IPS-15b (cell line): ENCODE measurements at regions not wholly inside any gene's neighbourhood (a gene's known extent, or its start where the extent isn't known, plus 50 kb on each side); places are given as distances from the start of the nearest gene placed in this dataset.

Experiments used
- H3K27me3 ChIP-seq: one replicate; pipeline ENCODE4 v1.6.1; 2013; ENCODE audit warnings: low read length; ENCODE audit not compliant: control insufficient read depth, insufficient read depth
- H3K36me3 ChIP-seq: one replicate; pipeline ENCODE4 v1.6.1; 2013; ENCODE audit warnings: low read length; ENCODE audit not compliant: control insufficient read depth, insufficient read depth
- H3K4me1 ChIP-seq: one replicate; pipeline ENCODE4 v1.6.1; 2013; ENCODE audit warnings: mild to moderate bottlenecking, low read length; ENCODE audit not compliant: control insufficient read depth, insufficient read depth
- H3K4me3 ChIP-seq: one replicate; pipeline ENCODE4 v1.5.1; 2013; ENCODE audit warnings: low read depth, low read length
- H3K9ac ChIP-seq: one replicate; pipeline ENCODE4 v1.6.1; 2013; ENCODE audit warnings: low read depth, mild to moderate bottlenecking, low read length
- H3K9me3 ChIP-seq: one replicate; pipeline ENCODE4 v1.6.1; 2013; ENCODE audit warnings: mild to moderate bottlenecking, low read length; ENCODE audit not compliant: control insufficient read depth, insufficient read depth

GRCh38 chr17:13127921-13128602, 110.2 kb upstream of the ELAC2 start:
- Histone ChIP-seq H3K4me3 (no peak overlapping the region), H3K9me3 (no peaks in the 10 kb centered on the region), H3K27me3 (no peaks in the 10 kb centered on the region), H3K9ac (no peak overlapping the region), H3K36me3 (no peaks in the 10 kb centered on the region), H3K4me1 (no peaks in the 10 kb centered on the region)

- no peaks in the 10 kb centered on the region for H3K36me3 ChIP-seq
- no peak overlapping the region for H3K9ac ChIP-seq
- H3K27me3 ChIP-seq, result no peaks in the 10 kb centered on the region
- H3K9me3 ChIP-seq, result no peaks in the 10 kb centered on the region
- no peak overlapping the region for H3K4me3 ChIP-seq
- H3K4me1 ChIP-seq, result no peaks in the 10 kb centered on the region
These were observed 103.0 kb upstream of the ELAC2 start for GRCh38 chr17:13120864-13121263.

DNA sequence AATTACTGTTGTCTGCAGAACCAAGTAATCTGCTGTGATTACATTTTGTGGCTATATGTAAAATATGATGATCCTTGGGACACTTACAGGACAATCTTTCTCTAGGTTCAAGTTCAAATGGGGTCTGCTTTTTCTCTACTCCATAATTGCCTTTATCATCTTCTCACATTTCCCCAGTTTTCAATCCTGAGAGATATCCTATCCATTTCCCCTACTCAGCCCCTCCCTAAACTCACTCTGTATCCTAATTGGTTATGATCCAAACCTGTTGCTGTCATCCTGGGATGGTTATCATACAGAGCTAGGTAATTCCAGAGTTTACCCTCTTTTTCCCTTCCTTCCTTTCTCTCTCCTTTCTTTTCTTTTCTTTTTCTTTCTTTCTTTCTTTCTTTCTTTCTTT, 100.5 kb upstream of the ELAC2 start:
- Histone ChIP-seq H3K27me3 (peaks cover 3% of the 10 kb centered on the region), H3K4me1 (no peaks in the 10 kb centered on the region), H3K4me3 (no peak overlapping the region), H3K36me3 (no peaks in the 10 kb centered on the region), H3K9me3 (no peaks in the 10 kb centered on the region), H3K9ac (no peak overlapping the region)

DNA sequence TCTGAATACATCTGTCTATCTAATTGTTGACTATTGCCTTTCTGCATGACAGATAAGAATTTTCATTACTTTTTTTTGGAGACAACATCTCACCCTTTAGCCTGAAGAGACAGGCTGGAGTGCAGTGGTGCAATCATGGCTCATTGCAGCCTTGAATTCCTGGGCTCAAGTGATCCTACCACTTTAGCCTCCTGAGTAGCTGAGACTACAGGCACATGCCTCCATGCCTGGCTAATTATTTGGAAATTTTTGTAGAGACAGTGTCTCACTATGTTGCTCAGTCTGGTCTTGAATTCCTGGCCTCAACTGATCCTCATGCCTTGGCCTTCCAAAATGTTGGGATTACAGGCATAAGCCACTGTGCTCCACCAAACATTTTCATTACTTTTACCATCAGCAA, 99.8 kb upstream of the ELAC2 start:
- no peaks in the 10 kb centered on the region for H3K36me3 ChIP-seq
- H3K4me1 ChIP-seq, result no peaks in the 10 kb centered on the region
- H3K4me3 ChIP-seq, result no peak overlapping the region
- no peaks in the 10 kb centered on the region for H3K9me3 ChIP-seq
- H3K9ac ChIP-seq, result no peak overlapping the region
- H3K27me3 ChIP-seq, result peaks cover 3% of the 10 kb centered on the region

DNA sequence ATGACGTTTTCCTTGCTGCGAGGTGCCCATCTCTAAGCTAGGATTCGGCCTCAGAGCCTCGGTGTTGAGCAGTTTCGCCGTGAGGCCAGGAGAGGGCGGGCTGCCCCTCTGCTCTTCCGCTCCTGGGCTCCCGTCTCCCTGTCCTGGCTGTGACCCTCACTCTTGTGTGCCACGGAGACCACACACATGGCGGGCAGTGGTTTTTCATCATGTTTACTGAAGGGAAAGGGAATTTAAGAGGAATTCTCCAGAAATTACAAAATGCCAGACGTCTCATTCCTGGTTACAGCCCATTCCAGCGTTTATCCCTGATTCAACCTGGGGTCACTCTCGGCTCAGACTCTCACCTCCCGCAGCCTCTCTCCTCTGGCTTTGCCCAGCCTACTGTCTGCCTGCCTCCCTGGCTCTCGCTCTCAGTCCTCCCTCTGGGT, 96.8 kb upstream of the ELAC2 start:
- peak overlapping the region; percentile 27 for H3K4me3 ChIP-seq

GRCh38 chr17:13113821-13114525, 96.1 kb upstream of the ELAC2 start:
- no peak overlapping the region for H3K9ac ChIP-seq
- no peaks in the 10 kb centered on the region for H3K9me3 ChIP-seq
- no peak overlapping the region for H3K4me3 ChIP-seq
- peaks cover 3% of the 10 kb centered on the region for H3K27me3 ChIP-seq
- H3K4me1 ChIP-seq, result no peaks in the 10 kb centered on the region
- H3K36me3 ChIP-seq, result no peaks in the 10 kb centered on the region

More for the DNA sequence above, 96.8 kb upstream of the ELAC2 start:
- Histone ChIP-seq H3K27me3 (peaks cover 3% of the 10 kb centered on the region), H3K36me3 (no peaks in the 10 kb centered on the region), H3K9me3 (no peaks in the 10 kb centered on the region), H3K9ac (no peak overlapping the region), H3K4me1 (no peaks in the 10 kb centered on the region)

DNA sequence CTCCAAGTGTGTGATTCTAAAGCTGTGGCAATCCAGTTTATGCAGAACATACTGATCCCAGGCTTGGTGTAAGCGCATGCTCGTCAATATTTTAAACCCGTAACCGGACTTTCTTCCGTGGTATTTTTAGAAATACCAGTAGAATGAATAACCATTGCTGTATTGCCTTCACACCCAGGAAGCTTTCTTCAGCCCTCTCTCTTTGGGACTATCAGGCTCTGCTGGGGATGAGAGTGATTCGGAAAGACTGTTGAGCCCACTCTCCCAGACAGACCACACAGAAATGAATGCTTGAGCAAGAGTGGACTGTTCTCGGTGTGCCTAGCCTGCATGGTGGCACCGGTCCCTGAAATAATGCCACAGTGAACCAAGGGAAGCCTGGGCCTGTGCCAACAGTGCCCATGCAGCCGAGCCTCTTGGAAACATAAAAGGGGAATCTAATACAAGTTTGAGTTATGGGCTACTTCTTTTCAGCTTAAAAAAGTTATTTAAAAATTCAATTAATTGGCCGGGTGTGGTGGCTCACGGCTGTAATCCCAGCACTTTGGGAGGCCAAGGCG, 89.9 kb upstream of the ELAC2 start:
- Histone ChIP-seq H3K9me3 (no peaks in the 10 kb centered on the region), H3K4me1 (no peaks in the 10 kb centered on the region), H3K4me3 (no peak overlapping the region), H3K27me3 (no peaks in the 10 kb centered on the region), H3K9ac (no peak overlapping the region), H3K36me3 (no peaks in the 10 kb centered on the region)

DNA sequence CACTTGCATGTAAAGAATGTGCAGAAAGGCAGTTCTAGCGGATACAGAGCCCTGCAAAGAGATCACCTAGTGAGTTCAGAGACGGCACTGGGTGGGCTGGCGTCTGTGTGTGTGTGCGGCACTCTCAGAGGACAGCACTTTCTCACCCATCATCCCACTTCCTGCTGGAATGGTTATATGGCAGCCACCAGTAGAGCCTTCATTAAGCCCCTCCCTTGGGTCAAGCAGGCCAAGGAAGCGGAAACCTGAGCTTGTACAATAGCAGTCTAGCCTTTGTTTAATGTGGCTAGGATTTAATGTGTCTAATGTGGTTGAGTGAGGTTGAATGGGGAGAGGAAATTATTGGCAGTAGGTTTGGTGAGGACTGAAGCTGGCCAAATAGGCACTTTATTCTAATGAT, 88.3 kb upstream of the ELAC2 start:
- Histone ChIP-seq H3K4me1 (no peaks in the 10 kb centered on the region), H3K9me3 (no peaks in the 10 kb centered on the region), H3K9ac (no peak overlapping the region), H3K36me3 (no peaks in the 10 kb centered on the region), H3K4me3 (no peak overlapping the region), H3K27me3 (no peaks in the 10 kb centered on the region)

DNA sequence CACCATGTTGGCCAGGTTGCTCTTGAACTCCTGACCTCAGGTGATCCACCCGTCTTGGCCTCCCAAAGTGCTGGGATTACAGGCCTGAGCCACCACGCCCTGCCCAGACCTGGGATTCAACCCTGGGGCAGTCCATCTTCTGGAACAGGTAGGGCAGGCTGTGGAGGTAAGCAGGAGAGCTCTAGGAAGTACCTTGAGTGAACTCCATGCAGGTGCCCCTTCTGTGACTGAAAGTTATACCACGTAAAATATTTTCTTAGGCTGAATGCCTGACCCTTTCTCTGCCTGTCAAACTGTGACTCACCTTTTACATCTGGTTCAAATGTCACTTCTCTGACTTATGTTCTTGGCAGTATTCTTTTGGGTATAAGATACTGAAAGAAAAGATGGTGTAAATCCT, 86.7 kb upstream of the ELAC2 start:
- no peaks in the 10 kb centered on the region for H3K9me3 ChIP-seq

GRCh38 chr17:13102477-13102876, 84.7 kb upstream of the ELAC2 start:
- Histone ChIP-seq H3K4me1 (no peaks in the 10 kb centered on the region), H3K9ac (no peak overlapping the region), H3K36me3 (no peaks in the 10 kb centered on the region), H3K4me3 (no peak overlapping the region), H3K27me3 (no peaks in the 10 kb centered on the region), H3K9me3 (no peaks in the 10 kb centered on the region)

More for the DNA sequence above, 86.7 kb upstream of the ELAC2 start:
- Histone ChIP-seq H3K9ac (no peak overlapping the region), H3K27me3 (no peaks in the 10 kb centered on the region), H3K36me3 (no peaks in the 10 kb centered on the region), H3K4me1 (no peaks in the 10 kb centered on the region), H3K4me3 (no peak overlapping the region)

DNA sequence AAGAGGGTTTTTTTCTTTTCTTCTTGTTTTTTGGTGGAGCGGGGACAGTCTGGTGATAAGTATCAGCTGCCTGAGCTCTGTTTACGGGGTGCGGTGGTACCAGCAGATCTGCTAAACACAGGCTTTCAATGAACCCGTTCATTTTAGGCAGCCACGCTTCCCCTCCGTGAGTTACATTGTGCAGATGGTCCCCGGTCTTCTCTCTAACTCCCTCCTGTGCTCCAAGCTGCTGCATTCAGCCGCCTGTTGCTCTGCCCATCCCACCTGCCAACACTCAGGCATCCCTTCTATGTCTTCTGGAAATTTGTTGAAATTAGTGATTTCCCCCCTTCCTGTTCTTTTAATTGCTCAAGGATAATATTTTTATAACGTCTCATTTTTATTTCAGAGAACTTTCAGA, 82.1 kb upstream of the ELAC2 start:
- Histone ChIP-seq H3K9ac (no peak overlapping the region), H3K4me3 (no peak overlapping the region), H3K27me3 (peaks cover 3% of the 10 kb centered on the region), H3K36me3 (no peaks in the 10 kb centered on the region), H3K4me1 (no peaks in the 10 kb centered on the region), H3K9me3 (no peaks in the 10 kb centered on the region)
